ENCODE measurements at regions not wholly inside any gene's neighbourhood (a gene's known extent, or its start where the extent isn't known, plus 50 kb on each side); places are given as distances from the start of the nearest gene placed in this dataset.
"Not testable (repeated sequence)": the region's sequence is repeated elsewhere in the genome, so short reads cannot be mapped to it uniquely, and the experiment has no call there.

GRCh38 chr1:30100524-30100862 lies 622.9 kb downstream of the MATN1 start:
- ChIA-PET POLR2A (ENCODE audit: low non-redundant PET) (no interaction called here), CTCF (no interaction called here)
- DNase-seq (ENCODE audit: low spot score): no peak
- TF ChIP-seq, protein P1, sequence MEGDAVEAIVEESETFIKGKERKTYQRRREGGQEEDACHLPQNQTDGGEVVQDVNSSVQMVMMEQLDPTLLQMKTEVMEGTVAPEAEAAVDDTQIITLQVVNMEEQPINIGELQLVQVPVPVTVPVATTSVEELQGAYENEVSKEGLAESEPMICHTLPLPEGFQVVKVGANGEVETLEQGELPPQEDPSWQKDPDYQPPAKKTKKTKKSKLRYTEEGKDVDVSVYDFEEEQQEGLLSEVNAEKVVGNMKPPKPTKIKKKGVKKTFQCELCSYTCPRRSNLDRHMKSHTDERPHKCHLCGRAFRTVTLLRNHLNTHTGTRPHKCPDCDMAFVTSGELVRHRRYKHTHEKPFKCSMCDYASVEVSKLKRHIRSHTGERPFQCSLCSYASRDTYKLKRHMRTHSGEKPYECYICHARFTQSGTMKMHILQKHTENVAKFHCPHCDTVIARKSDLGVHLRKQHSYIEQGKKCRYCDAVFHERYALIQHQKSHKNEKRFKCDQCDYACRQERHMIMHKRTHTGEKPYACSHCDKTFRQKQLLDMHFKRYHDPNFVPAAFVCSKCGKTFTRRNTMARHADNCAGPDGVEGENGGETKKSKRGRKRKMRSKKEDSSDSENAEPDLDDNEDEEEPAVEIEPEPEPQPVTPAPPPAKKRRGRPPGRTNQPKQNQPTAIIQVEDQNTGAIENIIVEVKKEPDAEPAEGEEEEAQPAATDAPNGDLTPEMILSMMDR (conservative IDR thresholded peaks at IDR 0.05; ENCODE audit: low read depth): no peak
- no peak overlapping the region for H3K27ac ChIP-seq

DNA sequence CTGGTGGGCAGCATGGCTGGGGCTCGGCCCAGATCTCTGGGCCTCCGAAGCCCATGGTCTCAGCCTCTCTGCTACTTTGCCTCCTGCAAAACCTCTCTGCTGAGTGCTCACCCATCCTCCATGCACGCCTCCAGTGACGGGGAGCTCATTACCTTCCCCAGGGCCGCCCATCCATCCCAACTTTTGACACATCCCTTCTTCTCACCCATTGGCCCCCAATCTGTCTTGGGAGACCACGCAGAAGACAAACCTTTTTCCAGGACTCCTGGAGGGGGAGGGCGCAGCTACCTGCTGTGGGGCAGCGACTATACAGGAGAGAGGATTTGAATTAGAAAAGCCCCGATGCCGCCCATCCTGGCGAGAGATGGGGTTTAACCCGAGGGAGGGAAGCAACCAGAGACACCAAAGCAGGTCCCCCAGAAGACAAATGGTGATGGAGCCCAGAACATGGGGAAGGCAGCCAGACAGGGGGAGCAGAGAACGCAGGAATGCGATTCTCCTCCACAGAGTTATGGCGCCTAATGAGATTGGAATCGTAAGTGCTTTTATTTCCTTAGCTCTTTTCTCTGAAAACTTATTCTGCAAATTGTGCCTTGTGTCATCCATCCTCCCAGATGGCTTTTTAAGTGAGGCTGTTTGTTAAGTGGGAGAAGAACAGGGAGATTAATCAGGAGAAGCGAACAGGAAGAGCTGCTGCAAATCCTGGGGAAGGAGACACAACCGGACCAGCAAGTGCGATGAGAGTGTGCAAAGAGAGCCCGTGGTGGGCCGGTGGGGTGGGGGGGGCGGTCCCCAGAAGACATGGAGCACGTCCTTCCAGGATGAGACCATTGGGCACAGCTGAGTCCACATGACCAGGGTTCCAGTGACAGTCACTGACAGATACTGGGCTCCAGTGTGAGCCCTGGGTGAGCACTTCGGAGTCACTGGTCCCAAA lies 623.5 kb downstream of the MATN1 start:
- CTCF ChIA-PET: no interaction called here
- DNase-seq (ENCODE audit: low spot score): no peak
- TF ChIP-seq, protein P1 (conservative IDR thresholded peaks at IDR 0.05; ENCODE audit: low read depth): no peak
- POLR2A ChIA-PET (ENCODE audit: low non-redundant PET): no interaction called here
- no peak overlapping the region for H3K27ac ChIP-seq

GRCh38 chr1:30097851-30098250 lies 625.5 kb downstream of the MATN1 start:
- DNase-seq (ENCODE audit: low spot score); POLR2A ChIA-PET (ENCODE audit: low non-redundant PET); CTCF ChIA-PET; H3K27ac ChIP-seq: not testable (repeated sequence)

DNA sequence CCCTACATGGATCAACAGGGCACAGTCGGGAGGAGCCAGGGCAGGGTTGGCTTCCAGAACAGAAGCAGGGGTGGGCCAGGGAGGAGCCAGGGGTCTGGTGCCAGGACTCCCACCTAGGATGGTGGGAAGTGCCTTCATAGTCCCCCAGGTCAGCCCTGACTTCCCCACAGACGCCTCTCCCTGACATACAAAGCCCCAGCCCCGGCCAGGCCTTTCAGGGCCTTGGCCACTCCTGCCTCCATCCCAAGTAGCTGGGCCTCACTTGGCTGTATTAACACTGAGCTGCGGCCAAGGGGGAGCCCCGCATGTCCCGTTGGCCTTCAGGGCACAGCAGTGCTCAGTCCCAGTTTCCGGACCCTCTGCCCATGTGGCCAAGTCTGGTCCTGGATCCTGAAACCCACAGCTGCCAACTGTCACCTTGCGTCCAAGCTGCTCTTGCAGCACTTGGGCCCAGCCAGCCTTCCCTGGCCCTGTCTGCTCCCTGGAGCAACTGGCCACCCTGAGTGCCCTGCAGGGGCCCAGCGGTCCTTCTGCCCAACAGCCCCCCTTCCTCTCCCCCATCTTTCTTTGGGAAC lies 627.8 kb downstream of the MATN1 start:
- DNase-seq (ENCODE audit: low spot score): no peak
- POLR2A ChIA-PET (ENCODE audit: low non-redundant PET): no interaction called here
- CTCF ChIA-PET: no interaction called here
- no peak overlapping the region for H3K27ac ChIP-seq
- TF ChIP-seq, protein P1 (conservative IDR thresholded peaks at IDR 0.05; ENCODE audit: low read depth): no peak

DNA sequence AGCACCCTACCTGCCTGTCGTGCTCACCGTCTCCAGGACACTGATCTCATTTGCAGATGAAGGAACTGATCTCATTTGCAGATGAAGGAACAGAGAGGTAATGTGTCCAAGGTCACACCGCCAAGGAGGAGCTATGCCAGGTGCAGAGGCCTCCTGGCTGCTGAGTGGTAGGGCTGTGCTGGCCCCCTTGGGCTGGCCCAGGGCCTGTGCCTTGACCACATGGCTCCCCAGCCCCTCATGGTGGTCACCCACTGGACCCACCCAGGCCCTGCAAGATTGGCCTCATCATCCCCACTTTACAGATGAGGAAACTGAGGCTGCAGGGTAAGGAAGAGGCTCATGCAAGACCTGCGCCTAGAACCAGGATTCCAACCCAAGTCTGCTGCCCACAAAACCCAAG lies 628.3 kb downstream of the MATN1 start:
- TF ChIP-seq, protein P1 (conservative IDR thresholded peaks at IDR 0.05; ENCODE audit: low read depth): no peak
- no peak overlapping the region for H3K27ac ChIP-seq
- ChIA-PET POLR2A (ENCODE audit: low non-redundant PET) (no interaction called here), CTCF (no interaction called here)
- no peak for DNase-seq (ENCODE audit: low spot score)

GRCh38 chr1:30092051-30092858 lies 631.1 kb downstream of the MATN1 start:
- DNase-seq (ENCODE audit: low spot score): no peak
- TF ChIP-seq, protein P1 (conservative IDR thresholded peaks at IDR 0.05; ENCODE audit: low read depth): no peak
- ChIA-PET POLR2A (ENCODE audit: low non-redundant PET) (no interaction called here), CTCF (no interaction called here)
- H3K27ac ChIP-seq: no peak overlapping the region

Data from RWPE1 (cell line).